Nephron progenitor cell (in vitro differentiated cells): ENCODE measurements at regions not wholly inside any gene's neighbourhood (a gene's known extent, or its start where the extent isn't known, plus 50 kb on each side); places are given as distances from the start of the nearest gene placed in this dataset.
"Not testable (repeated sequence)": the region's sequence is repeated elsewhere in the genome, so short reads cannot be mapped to it uniquely, and the experiment has no call there.

Source experiments
- DNase-seq: peaks from one replicate; pipeline ENCODE4 v3.0.0; 2021
- H3K27ac Mint-ChIP-seq: 2 replicates; pipeline ENCODE4 v1.8.0; 2021; ENCODE audit warnings: mild to moderate bottlenecking, moderate library complexity, mixed read lengths
- H3K27me3 Mint-ChIP-seq: 2 replicates; pipeline ENCODE4 v1.8.0; 2021; ENCODE audit warnings: mild to moderate bottlenecking, low read depth, mixed read lengths; ENCODE audit not compliant: poor library complexity
- H3K36me3 Mint-ChIP-seq: 2 replicates; pipeline ENCODE4 v1.8.0; 2021; ENCODE audit warnings: low read depth, mixed read lengths
- H3K4me1 Mint-ChIP-seq: 2 replicates; pipeline ENCODE4 v1.8.0; 2021; ENCODE audit warnings: mixed read lengths
- H3K4me3 Mint-ChIP-seq: 2 replicates; pipeline ENCODE4 v1.8.0; 2021; ENCODE audit warnings: mild to moderate bottlenecking, moderate library complexity, mixed read lengths
- H3K9me3 Mint-ChIP-seq: 2 replicates; pipeline ENCODE4 v1.8.0; 2021; ENCODE audit warnings: mild to moderate bottlenecking, moderate library complexity, mixed read lengths
- TF ChIP-seq, protein P1 (sequence below): fragments of 200-600 bp; sonication (generic); IDR thresholded peaks from 2 replicates; pipeline ENCODE4 v1.5.0; 2021; ENCODE audit warnings: antibody characterized with exemption

DNA sequence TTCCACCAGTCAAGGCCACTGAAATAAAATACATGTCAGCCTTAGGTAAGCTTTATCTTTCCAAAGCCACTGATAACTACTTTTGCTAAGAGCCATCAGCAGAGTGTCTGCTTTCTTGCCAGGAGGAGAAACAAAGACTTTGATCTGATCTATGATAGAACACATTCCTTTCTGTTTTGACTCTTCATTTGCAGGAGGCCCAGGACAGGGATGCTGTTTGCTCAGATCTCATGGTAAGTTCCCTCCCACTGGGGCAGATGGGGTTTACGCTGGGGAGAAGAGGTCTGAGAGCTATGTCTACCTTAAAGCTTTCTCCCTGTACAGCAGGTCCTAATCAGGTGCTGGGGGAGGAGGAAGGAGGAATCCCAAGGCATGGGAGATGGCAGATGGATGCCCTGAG, 497.6 kb downstream of the NTRK2 start:
- H3K4me1 Mint-ChIP-seq, result peaks cover 22% of the 10 kb centered on the region
- no peak for DNase-seq
- peaks cover 3% of the 10 kb centered on the region for H3K27me3 Mint-ChIP-seq
- H3K27ac Mint-ChIP-seq, result no peak overlapping the region
- TF ChIP-seq, protein P1, sequence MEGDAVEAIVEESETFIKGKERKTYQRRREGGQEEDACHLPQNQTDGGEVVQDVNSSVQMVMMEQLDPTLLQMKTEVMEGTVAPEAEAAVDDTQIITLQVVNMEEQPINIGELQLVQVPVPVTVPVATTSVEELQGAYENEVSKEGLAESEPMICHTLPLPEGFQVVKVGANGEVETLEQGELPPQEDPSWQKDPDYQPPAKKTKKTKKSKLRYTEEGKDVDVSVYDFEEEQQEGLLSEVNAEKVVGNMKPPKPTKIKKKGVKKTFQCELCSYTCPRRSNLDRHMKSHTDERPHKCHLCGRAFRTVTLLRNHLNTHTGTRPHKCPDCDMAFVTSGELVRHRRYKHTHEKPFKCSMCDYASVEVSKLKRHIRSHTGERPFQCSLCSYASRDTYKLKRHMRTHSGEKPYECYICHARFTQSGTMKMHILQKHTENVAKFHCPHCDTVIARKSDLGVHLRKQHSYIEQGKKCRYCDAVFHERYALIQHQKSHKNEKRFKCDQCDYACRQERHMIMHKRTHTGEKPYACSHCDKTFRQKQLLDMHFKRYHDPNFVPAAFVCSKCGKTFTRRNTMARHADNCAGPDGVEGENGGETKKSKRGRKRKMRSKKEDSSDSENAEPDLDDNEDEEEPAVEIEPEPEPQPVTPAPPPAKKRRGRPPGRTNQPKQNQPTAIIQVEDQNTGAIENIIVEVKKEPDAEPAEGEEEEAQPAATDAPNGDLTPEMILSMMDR, result no peak
- peaks cover 31% of the 10 kb centered on the region for H3K36me3 Mint-ChIP-seq
- H3K4me3 Mint-ChIP-seq, result no peak overlapping the region
- H3K9me3 Mint-ChIP-seq, result peaks cover 61% of the 10 kb centered on the region

DNA sequence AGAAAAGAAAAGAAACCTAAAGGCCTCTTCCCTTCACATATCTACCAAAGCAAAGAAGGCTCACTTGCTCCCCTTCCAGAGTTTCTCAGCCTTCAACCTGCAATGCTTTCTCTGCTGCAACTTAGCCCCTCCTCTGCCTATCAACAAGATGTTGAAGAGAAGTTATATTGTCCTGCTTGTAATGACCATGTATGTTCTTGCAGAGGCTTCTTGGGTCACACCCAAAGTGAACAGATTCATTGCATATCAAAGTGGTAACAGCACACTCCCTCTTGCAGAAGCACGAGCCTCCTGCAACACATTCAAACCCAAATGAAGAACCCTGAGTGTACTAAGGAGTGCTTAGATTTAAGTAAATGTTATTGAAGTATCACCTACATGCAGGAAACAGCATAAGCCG, 494.3 kb downstream of the NTRK2 start:
- Mint-ChIP-seq H3K9me3 (peaks cover 45% of the 10 kb centered on the region), H3K27me3 (peaks cover 3% of the 10 kb centered on the region), H3K4me3 (no peak overlapping the region), H3K27ac (no peak overlapping the region), H3K4me1 (peaks cover 24% of the 10 kb centered on the region), H3K36me3 (peaks cover 26% of the 10 kb centered on the region)
- DNase-seq, result no peak
- TF ChIP-seq, protein P1, result no peak

DNA sequence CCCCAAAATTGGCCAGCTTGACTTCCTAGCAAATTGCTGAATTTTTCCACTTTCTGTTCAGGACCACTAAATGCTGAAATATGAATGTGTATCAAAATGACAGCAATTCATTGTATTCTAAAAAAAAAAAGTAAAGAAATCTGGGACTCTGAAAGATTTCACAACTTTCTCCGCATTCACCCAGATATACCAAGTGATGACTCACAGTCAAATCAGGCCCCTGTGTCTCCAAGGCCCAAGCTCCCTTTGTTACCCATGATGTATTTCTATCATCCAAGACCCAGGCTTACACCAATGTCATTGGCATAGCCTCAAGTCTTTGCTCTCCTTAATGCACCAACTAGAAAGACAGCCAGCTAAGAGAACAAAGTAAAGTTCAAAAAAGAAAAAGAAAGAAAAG, 493.9 kb downstream of the NTRK2 start:
- H3K9me3 Mint-ChIP-seq, result peaks cover 44% of the 10 kb centered on the region
- no peak overlapping the region for H3K27ac Mint-ChIP-seq
- TF ChIP-seq, protein P1, result no peak
- H3K4me1 Mint-ChIP-seq, result peaks cover 27% of the 10 kb centered on the region
- H3K27me3 Mint-ChIP-seq, result peaks cover 3% of the 10 kb centered on the region
- H3K4me3 Mint-ChIP-seq, result no peak overlapping the region
- DNase-seq, result no peak
- peaks cover 26% of the 10 kb centered on the region for H3K36me3 Mint-ChIP-seq

DNA sequence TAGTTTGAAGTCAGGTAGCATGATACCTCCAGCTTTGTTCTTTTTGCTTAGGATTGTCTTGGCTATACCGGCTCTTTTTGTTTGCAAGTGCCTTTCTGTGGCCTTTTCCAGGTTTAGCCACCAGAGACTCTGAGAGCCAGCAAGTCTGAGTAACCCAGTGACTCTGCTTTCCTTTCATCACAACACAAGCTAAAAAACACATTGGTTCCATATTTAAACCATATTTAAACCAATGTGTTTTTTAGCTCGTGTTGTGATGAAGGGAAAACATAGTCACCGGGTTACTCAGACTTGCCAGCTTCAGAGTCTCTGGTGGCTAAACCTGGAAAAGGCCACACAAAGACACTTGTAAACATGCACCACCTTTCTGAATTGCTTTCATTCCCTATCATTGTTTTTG, 493.3 kb downstream of the NTRK2 start:
- Mint-ChIP-seq H3K27me3 (no peaks in the 10 kb centered on the region), H3K9me3 (peaks cover 40% of the 10 kb centered on the region), H3K4me1 (peaks cover 24% of the 10 kb centered on the region), H3K4me3 (no peak overlapping the region), H3K36me3 (peaks cover 26% of the 10 kb centered on the region), H3K27ac (no peak overlapping the region)
- DNase-seq, result no peak
- TF ChIP-seq, protein P1, result no peak

DNA sequence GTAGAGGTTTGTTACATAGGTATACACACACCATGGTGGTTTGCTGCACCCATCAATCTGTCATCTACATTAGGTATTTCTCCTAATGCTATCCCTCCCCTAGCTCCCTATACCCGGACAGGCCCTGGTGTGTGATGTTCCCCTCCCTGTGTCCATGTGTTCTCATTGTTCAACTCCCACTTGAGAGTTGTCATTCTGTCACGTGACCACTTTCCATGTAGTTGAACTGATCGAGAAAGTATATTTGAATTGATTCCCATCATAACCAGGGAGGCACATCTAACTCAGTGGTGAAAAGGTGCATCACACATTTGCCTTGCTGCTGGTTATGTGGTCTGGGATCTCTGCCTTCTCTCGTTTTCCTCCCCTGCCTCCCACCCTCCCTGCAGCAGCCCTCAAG, 491.4 kb downstream of the NTRK2 start:
- H3K27ac Mint-ChIP-seq, H3K4me3 Mint-ChIP-seq, DNase-seq, H3K27me3 Mint-ChIP-seq: not testable (repeated sequence)
- H3K4me1 Mint-ChIP-seq, result peaks cover 20% of the 10 kb centered on the region
- peaks cover 36% of the 10 kb centered on the region for H3K9me3 Mint-ChIP-seq
- peaks cover 26% of the 10 kb centered on the region for H3K36me3 Mint-ChIP-seq

DNA sequence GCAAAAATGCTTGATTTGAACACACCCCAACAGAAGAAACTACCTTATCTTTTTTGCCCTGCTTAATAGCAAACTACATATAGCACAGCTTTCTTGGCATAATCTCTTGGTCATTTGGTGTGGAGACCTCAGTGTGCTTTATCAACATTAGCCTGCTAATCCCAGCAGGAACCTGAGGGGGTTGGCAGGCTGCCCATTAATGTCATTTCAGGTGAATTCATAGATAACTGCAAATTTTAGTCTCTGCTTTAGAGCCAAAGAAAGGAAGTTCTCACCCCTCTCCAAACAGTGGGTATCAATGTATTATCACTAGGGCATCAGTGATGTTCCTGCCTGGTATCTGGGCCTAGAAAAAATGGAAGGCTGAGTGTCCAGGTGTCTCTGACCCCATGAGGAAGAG, 489.0 kb downstream of the NTRK2 start:
- Mint-ChIP-seq H3K4me1 (peaks cover 20% of the 10 kb centered on the region), H3K4me3 (no peak overlapping the region), H3K27ac (no peak overlapping the region), H3K36me3 (peaks cover 12% of the 10 kb centered on the region), H3K27me3 (no peaks in the 10 kb centered on the region), H3K9me3 (peaks cover 22% of the 10 kb centered on the region)
- DNase-seq, result no peak
- TF ChIP-seq, protein P1, result no peak
